Keratinocyte (primary cell): ENCODE measurements at regions not wholly inside any gene's neighbourhood (a gene's known extent, or its start where the extent isn't known, plus 50 kb on each side); places are given as distances from the start of the nearest gene placed in this dataset.

ENCODE experiments used
- CTCF ChIP-seq, 3 experiments: IDR thresholded peaks in 1 of 3; conservative IDR thresholded peaks in 1 of 3; optimal IDR thresholded peaks in 1 of 3; 2 replicates in 2 of 3; 3 replicates in 1 of 3; pipeline versions ENCODE3 to v1.5.1; 2011; ENCODE audit warnings: low read length in 3 of 3, mild to moderate bottlenecking in 3 of 3, moderate library complexity in 2 of 3, control low read depth in 1 of 3, inconsistent platforms in 1 of 3; ENCODE audit not compliant: insufficient read depth in 2 of 3; ENCODE audit errors: extremely low read depth in 1 of 3
- EZH2 ChIP-seq: IDR thresholded peaks from one replicate; pipeline ENCODE4 v1.6.1; 2012; ENCODE audit warnings: inconsistent platforms, mild to moderate bottlenecking, low read length, moderate library complexity

- TF ChIP-seq CTCF (optimal IDR thresholded peaks at IDR 0.05 in 1 of 3, IDR thresholded peaks at IDR 0.05 in 1 of 3, conservative IDR thresholded peaks at IDR 0.05 in 1 of 3; ENCODE audit: extremely low read depth in 1 of 3, insufficient read depth in 2 of 3, low read length in 3 of 3) = no peak
- TF ChIP-seq EZH2 = no peak
Observed at GRCh38 chr12:124413915-124414314, 119.0 kb downstream of the RFLNA start.
